Upper lobe of left lung (tissue), 4 donors: ENCODE measurements at regions not wholly inside any gene's neighbourhood (a gene's known extent, or its start where the extent isn't known, plus 50 kb on each side); places are given as distances from the start of the nearest gene placed in this dataset.

Experiments used
- EP300 ChIP-seq, 4 donors: sonication (generic); formaldehyde crosslinking; IDR thresholded peaks; one replicate each; pipeline ENCODE4 v1.5.1; 2017; ENCODE audit warnings: antibody characterized with exemption in 4 of 4, control low read depth in 2 of 4
- POLR2A ChIP-seq, 4 donors: fragments of 450-650 bp; IDR thresholded peaks; one replicate each; pipeline ENCODE4 v1.5.1; 2016 to 2017; ENCODE audit warnings: antibody characterized with exemption in 4 of 4, mild to moderate bottlenecking in 2 of 4
- POLR2AphosphoS5 ChIP-seq, 2 donors: sonication (generic); formaldehyde crosslinking; IDR thresholded peaks; one replicate each; pipeline ENCODE4 v1.5.1; 2017; ENCODE audit warnings: antibody characterized with exemption in 2 of 2
- TF ChIP-seq, protein P1 (sequence below), 6 experiments: fragments of 450-650 bp in 4 of 6; fragments of 200-600 bp in 2 of 6; sonication (generic) in 2 of 6; IDR thresholded peaks; one replicate each; pipeline ENCODE4 v1.5.1; 2016 to 2019; ENCODE audit warnings: antibody characterized with exemption in 6 of 6

DNA sequence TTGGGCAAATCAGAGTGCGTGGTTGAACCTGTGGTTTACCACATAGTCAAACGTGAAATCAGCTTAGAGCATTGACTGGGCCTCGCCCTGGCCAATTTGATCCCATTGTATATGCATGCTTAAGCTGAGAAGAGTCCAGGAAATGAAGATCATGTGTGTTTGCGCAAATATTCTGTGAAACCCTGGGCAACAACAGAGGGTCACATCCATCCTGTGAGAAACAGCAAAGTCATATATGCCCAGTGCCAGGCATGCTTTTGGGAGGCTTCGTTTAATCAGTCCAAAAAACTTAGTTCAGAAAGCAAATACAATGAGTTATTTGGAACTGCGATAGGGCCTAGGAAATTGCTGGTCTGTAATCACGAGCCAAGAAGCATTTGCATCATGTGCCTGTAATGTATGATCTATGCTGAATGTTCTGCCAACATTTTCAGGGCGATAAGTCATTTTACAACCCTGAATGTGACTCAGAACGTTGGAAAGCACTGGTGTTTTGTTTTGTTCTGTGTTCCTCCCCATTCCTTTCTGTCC is 412.1 kb upstream of the CELF2 start:
- TF ChIP-seq POLR2AphosphoS5 (IDR thresholded peaks at IDR 0.05) (no peak), POLR2A (IDR thresholded peaks at IDR 0.05) (no peak), EP300 (IDR thresholded peaks at IDR 0.05) (no peak)
- TF ChIP-seq, protein P1, sequence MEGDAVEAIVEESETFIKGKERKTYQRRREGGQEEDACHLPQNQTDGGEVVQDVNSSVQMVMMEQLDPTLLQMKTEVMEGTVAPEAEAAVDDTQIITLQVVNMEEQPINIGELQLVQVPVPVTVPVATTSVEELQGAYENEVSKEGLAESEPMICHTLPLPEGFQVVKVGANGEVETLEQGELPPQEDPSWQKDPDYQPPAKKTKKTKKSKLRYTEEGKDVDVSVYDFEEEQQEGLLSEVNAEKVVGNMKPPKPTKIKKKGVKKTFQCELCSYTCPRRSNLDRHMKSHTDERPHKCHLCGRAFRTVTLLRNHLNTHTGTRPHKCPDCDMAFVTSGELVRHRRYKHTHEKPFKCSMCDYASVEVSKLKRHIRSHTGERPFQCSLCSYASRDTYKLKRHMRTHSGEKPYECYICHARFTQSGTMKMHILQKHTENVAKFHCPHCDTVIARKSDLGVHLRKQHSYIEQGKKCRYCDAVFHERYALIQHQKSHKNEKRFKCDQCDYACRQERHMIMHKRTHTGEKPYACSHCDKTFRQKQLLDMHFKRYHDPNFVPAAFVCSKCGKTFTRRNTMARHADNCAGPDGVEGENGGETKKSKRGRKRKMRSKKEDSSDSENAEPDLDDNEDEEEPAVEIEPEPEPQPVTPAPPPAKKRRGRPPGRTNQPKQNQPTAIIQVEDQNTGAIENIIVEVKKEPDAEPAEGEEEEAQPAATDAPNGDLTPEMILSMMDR (IDR thresholded peaks at IDR 0.05) = no peak
